ENCODE measurements at regions not wholly inside any gene's neighbourhood (a gene's known extent, or its start where the extent isn't known, plus 50 kb on each side); places are given as distances from the start of the nearest gene placed in this dataset.

- Histone ChIP-seq H3K36me3 (no peaks in the 10 kb centered on the region), H3K4me1 (ENCODE audit: low read depth) (no peaks in the 10 kb centered on the region), H3K27ac (no peak overlapping the region), H3K9me3 (ENCODE audit: low read depth) (no peaks in the 10 kb centered on the region), H3K4me3 (no peak overlapping the region), H3K27me3 (no peaks in the 10 kb centered on the region)
- DNase-seq (ENCODE audit: low read depth in 1 of 2, low spot score in 1 of 2), result peak in 1 of 2 donors; percentile 5
- TF ChIP-seq CTCF (IDR thresholded peaks at IDR 0.05; ENCODE audit: low read depth, low read length), result no peak
These were observed 616.3 kb downstream of the SLCO4C1 start for GRCh38 chr5:101679816-101680215.

- no peak overlapping the region for H3K4me3 ChIP-seq
These were observed 617.4 kb downstream of the SLCO4C1 start for GRCh38 chr5:101678481-101679193.

DNA sequence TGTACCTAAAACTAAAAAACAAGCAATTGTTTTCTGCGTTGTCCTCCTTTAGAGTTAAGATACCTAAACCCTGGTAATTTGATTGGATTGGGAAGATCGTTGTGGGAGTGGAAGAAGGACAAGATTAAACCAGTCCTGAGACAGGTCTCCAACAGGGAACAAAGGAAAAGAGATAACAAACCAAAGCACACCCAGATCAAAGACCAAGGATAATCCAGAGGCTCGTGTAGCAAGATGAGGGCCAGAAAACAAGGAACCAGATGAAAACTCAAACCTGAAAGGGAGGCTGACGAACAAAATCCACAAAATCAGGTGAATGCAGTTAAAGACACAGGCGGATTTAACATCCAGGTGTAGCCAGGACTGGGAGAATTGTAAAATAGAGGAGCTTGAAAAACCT is 618.1 kb downstream of the SLCO4C1 start:
- TF ChIP-seq CTCF (IDR thresholded peaks at IDR 0.05; ENCODE audit: low read depth, low read length), result no peak
- no peaks in the 10 kb centered on the region for H3K36me3 ChIP-seq
- H3K4me3 ChIP-seq, result no peak overlapping the region

More at GRCh38 chr5:101678481-101679193, 617.4 kb downstream of the SLCO4C1 start:
- H3K36me3 ChIP-seq, result no peaks in the 10 kb centered on the region
- H3K9me3 ChIP-seq (ENCODE audit: low read depth), result no peaks in the 10 kb centered on the region
- no peaks in the 10 kb centered on the region for H3K4me1 ChIP-seq (ENCODE audit: low read depth)
- peak; percentile 84 for TF ChIP-seq CTCF (IDR thresholded peaks at IDR 0.05; ENCODE audit: low read depth, low read length)
- DNase-seq (ENCODE audit: low read depth in 1 of 2, low spot score in 1 of 2), result peak; percentile 60 to 71
- H3K27me3 ChIP-seq, result no peaks in the 10 kb centered on the region
- H3K27ac ChIP-seq, result no peak overlapping the region

DNA sequence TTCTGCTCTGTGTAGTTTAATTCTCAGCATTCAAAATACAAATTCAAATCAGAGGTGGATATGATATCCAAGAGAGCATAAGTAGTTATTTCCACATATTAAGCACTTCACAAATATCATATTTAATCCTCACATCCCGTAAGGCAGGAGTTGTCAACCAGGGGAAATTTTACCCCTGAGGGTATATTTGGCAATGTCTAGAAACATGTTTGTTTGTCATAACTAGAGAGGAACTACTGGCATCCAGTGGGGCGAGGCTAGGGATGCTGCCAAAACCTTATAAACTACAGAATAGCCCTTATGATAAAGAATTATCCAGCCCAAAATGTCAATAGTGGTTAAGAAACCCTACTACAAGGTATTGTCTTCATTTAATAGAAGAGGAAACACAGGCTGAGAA is 619.4 kb downstream of the SLCO4C1 start:
- Histone ChIP-seq H3K9me3 (ENCODE audit: low read depth) (no peaks in the 10 kb centered on the region), H3K27ac (no peak overlapping the region), H3K27me3 (no peaks in the 10 kb centered on the region), H3K36me3 (no peaks in the 10 kb centered on the region), H3K4me1 (ENCODE audit: low read depth) (no peaks in the 10 kb centered on the region), H3K4me3 (no peak overlapping the region)
- DNase-seq (ENCODE audit: low read depth in 1 of 2, low spot score in 1 of 2), result no peak
- TF ChIP-seq CTCF (IDR thresholded peaks at IDR 0.05; ENCODE audit: low read depth, low read length), result no peak

More for the DNA sequence above, 618.1 kb downstream of the SLCO4C1 start:
- Histone ChIP-seq H3K27me3 (no peaks in the 10 kb centered on the region), H3K4me1 (ENCODE audit: low read depth) (no peaks in the 10 kb centered on the region), H3K27ac (no peak overlapping the region), H3K9me3 (ENCODE audit: low read depth) (no peaks in the 10 kb centered on the region)
- no peak for DNase-seq (ENCODE audit: low read depth in 1 of 2, low spot score in 1 of 2)

DNA sequence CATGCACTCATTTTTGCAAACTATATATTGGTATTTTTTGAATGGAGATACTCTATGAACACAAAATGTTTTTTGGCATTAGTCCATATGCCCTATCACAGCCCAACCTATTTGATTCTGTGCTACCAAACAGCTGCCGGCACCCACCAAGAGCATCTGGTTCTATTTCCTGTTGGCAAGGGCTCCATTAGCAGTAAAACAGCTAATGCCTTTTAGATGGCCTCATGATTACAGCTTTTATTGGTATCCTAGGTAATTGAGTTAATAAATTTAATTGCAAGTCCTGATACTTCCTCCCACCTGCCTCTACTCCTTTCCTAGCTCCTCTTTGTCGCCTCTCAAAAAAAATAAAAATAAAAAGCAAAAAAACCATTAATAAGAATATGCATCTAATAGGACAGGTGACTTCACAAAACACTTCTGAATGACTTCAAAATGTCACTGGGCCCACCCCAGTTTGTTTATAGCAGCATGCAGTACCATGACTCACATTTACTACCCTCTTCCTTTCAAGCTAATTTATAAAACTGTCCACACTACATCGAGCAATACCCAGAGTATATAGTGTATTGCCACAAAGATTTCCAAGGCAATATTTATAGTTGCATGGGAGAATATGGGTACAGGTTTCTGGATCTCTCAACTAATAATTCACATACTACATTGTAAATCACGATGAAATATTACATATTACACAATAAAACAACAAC is 620.4 kb downstream of the SLCO4C1 start:
- TF ChIP-seq CTCF (IDR thresholded peaks at IDR 0.05; ENCODE audit: low read depth, low read length), result no peak
- Histone ChIP-seq H3K9me3 (ENCODE audit: low read depth) (no peaks in the 10 kb centered on the region), H3K4me1 (ENCODE audit: low read depth) (no peaks in the 10 kb centered on the region), H3K27ac (no peak overlapping the region), H3K36me3 (no peaks in the 10 kb centered on the region), H3K4me3 (no peak overlapping the region), H3K27me3 (no peaks in the 10 kb centered on the region)
- DNase-seq (ENCODE audit: low read depth in 1 of 2, low spot score in 1 of 2), result no peak

Data from cardiac muscle cell (in vitro differentiated cells and primary cell).